Caki2 (cell line): ENCODE measurements at regions not wholly inside any gene's neighbourhood (a gene's known extent, or its start where the extent isn't known, plus 50 kb on each side); places are given as distances from the start of the nearest gene placed in this dataset.
A peak's percentile ranks its signal among the peaks of the same experiment; 100 is the strongest.
"Not testable (repeated sequence)": the region's sequence is repeated elsewhere in the genome, so short reads cannot be mapped to it uniquely, and the experiment has no call there.

ENCODE experiments used
- DNase-seq: peaks from one replicate; pipeline ENCODE4 v3.0.0-alpha.2; 2015; ENCODE audit warnings: low read depth
- in situ Hi-C: cut with HindIII; loops from 2 replicates; pipeline ENCODE4 v1.10.0; 2016; ENCODE audit warnings: low sequenced_read_pairs, low pct_unique_long_range_greater_than_20kb, mixed read lengths

DNA sequence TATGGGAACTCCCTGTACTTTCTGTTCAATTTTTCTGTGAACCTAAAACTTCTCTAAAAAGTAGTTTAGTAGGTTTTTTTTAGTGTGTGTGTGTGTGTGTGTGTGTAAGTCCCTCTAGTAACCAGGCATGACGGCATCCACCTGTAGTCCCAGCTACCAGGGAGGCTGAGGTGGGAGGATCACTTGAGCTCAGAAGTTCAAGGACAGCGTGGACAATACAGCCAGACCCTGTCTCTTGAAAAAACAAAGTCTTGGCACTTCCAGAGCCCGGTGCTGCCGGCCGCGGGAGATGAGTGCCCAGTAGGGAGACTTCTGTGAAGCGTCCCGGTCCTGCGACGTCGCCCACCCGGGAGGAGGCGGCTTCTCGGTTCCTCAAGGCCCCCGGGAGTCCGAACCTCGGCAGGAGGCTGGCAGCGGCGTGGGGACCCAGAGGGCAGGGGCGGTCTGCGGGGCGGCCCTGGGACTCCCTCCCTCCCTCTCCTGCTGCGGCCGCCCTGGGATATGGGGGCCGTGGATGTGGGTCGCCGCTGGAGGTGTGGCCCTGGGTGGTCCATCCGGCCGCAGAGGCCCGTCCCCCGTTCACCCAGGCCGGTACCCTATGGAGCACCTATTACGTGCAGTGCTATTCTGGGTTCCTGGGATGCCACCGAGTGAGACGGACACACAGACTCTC, 78.0 kb upstream of the SIRPG start:
- in situ Hi-C loops, result no loop called here
- DNase-seq, result no peak

DNA sequence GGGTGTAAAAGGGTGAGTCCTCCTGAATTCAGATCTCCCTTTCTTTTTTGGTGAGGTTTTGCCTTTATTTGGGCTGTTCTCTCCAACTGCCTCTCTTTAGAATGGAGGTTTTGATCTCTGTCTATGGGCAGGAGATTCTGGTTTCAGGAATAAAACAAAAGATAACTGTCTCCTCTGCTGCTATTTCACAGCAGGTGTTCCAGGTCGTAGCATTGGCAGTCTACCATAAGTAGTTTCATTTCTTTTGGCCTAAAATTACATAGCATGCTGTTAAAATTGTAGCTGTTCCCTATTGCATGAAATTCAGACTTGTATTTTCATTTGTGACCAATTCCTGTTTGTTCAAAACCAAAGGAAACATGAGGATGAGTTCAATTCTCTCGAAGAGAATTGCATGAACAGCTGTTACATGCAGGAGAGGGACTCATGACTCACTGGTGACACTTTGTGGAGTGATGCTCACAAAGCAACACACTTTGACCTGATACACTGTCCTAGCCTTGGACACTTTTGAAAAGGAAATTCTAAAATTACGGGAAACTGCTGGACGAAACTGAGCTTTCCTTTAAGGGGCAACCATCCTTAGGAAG, 76.8 kb upstream of the SIRPG start:
- DNase-seq, result peak; percentile 29
- in situ Hi-C loops, result no loop called here

DNA sequence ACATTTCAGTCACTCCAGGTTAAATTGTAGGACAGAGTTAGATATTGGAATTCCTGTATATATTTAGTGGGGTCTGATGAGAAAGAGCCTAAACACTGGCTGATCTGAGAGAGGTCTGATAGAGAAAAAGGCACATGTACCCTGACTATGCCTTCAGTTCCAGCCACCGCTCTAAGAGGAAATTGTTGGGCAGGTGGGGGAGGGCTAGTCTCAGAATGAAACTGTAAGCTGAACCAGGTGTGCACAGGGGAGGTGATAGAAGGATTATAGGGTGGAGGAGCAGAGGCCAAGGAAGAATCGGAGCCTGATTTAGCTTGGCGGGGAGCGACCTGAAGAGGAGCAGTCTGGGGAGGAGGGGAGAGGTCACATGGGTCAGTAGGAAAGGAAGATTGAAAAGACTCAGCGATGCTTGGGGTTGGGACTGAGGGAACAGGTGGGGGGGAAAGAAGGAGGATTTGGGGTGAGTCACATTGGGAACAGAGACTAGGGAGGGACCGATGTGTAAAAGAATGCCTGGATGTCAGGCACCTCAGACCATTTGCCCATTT, 74.3 kb upstream of the SIRPG start:
- in situ Hi-C loops, result not testable (repeated sequence)

DNA sequence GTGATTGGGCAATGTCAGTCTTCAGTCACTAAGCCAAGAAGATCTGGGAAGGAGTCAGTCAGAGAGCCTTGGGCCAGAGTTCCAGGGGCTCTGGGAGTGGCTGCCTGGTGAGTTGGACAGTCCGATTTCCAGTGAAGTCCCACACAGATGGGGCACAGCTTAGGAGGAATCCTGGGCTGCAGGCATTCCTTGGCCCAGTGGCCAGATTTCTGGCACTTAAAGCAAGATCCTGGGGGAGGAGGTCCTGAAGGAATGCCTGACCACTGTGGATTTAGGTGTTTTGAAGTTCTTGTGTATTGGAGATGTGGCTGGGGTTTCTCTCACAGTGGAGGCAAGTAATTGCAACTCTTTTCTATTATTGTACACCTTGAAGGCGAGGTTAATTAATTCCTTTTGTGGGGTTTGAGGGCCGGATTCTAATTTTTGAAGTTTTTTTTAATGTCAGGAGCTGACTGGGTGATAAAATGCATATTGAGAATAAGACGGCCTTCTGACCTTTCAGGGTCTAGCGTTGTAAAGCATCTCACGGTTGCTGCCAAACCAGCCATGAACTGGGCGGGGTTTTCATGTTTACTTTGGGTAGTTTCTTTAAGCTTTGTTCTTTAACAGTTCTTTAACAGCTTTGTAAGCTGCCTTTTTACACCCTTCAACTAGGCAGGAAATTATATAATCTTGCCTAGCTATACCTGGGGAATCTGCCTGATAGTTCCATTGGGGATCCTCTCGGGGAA, 73.6 kb upstream of the SIRPG start:
- in situ Hi-C loops, DNase-seq: not testable (repeated sequence)

More for the DNA sequence above, 74.3 kb upstream of the SIRPG start:
- DNase-seq, result not testable (repeated sequence)

DNA sequence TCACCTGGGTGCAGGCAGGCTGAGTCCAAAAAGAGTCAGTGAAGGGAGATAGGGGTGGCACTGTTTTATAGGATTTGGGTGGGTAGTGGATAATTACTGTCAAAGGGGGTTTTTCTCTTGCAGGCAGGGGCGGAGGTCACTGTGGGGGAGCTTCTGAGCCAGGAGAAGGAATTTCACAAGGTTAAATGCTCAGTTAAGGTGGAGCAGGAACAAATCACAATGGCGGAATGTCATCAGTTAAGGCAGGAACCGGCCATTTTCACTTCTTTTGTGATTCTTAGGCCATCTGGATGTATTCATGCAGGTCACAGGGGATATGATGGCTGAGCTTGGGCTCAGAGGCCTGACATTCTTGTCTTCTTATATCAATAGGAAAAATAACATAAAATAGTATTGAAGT, 69.7 kb upstream of the SIRPG start:
- DNase-seq, in situ Hi-C loops: not testable (repeated sequence)

DNA sequence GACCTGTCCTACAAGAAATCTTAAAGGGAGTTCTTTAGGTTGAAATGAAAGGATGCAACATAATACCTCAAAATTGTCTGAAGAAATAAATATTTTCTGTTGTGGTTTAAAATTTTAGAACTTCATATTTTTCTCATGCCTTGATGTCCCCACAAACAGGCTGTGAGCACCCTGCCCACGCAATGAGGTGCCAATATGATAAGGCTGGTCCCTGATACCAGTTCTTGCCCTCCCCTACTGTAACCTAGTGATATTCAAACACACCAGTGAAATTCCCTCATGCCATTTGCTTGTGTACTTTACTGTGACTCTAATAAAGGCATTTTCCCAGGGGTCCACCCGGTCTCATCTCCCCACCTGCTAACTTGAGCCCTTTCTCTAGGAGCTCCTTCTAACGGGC, 67.3 kb upstream of the SIRPG start:
- in situ Hi-C loops, result no loop called here
- no peak for DNase-seq

DNA sequence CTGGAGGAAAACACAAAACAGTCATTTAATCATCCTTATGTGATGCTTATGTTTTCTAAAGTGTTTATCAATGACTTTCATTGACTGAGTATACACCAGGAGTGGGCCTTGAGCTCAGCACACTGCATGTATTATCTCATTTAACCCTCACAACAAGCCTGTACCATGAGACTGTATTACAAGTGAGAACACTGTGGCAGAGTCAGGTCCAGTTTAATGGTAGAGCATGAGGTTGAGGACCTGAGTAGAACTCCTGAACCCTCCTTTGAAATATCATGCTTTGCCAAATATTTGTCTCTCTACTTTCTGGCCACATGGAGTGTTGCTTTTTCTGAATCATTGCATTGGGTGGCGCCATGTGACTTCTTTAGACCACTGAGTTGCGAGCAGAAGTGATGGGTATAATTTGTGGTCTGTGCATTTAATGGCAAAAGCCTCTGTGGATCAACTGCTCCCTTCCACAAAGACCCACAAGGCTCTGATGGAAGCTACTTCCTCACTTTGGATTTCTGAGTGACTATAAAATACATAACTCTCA, 65.0 kb upstream of the SIRPG start:
- DNase-seq, result no peak
- in situ Hi-C loops, result no loop called here

DNA sequence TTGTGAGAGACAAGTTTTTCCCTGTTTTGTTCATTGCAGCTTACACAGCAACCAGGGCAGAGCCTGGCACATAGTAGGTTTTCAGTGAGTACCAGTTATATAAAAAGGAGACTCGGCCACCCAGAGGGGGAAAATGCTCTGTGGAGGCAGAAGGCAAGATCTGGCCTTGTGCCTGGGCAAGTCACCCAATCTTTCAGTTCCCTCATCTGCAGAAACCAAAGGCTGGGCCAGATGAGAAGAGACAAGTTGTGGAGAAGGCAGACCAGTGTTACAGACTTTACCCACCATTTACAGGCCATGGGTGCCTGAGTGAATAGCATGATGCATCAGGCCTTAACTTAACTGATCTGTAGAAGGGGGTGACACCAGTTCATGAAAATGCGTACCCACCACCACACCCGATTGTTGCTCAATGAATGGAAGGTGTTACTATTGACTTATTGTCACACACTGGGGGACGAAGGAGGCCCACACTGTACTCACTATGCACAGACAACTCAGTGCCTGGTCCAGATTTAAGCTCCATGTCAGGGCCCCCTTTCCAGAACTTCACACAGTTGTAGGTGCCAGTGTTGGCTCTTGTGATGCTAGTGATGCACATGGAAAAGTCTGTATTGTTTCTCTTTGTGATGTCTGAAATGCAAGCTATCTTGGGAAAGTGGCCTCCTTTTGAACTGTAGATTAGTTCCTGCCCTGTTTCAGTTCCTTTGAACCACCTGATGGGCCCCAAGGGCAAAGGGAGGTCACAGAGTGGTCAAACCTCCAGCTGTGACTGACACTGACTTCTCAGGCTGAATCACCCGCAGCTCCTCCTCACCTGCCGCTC, 64.3 kb upstream of the SIRPG start:
- in situ Hi-C loops, result no loop called here
- DNase-seq, result no peak

DNA sequence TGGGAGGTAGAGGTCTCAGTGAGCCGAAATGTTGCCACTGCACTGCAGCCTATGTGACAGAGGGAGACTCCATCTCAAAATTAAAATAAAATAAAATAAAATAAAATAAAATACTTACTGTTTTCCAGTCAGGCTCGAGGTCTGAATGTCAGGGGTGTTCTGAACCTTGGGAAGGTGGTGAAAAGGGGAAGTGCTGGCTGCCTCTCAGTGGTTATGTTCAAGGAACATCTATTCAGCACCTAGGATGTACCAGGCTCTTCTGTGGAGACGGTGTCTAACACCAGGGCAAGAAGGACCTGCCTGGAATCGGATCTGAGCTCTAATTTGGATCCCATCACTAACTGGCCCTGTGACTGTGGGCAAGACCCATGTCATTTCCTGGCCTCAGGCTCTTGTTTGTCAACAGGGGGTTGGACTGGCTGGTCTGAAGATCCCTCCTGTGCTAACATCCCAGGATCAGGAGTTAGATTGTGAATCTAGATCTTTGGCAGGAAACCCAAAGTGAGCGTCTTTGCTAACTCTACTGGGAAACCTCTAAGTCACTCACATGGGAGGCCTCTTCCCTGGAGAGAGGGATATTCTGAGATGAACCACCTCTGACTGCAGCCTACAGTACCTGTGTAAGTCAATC, 63.4 kb upstream of the SIRPG start:
- no peak for DNase-seq
- in situ Hi-C loops, result no loop called here

DNA sequence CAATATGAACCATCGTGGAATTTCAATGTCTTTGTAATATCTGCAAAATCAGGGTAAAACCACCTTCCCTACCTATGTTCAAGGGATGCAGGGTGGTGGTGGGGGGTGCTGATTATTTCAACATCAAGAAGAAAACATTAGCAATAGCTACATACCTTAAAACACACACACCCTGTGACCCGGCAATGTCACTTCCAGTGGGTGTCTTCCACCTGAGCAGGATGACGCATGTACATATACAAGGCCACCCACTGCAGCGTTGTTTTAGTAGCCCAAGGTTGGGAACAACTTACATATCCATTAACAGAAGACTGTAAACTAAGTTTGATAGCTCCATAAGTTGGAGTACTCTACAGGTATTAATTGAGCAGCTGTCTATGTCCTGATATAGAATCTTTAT, 62.6 kb upstream of the SIRPG start:
- in situ Hi-C loops, result no loop called here
- DNase-seq, result no peak

DNA sequence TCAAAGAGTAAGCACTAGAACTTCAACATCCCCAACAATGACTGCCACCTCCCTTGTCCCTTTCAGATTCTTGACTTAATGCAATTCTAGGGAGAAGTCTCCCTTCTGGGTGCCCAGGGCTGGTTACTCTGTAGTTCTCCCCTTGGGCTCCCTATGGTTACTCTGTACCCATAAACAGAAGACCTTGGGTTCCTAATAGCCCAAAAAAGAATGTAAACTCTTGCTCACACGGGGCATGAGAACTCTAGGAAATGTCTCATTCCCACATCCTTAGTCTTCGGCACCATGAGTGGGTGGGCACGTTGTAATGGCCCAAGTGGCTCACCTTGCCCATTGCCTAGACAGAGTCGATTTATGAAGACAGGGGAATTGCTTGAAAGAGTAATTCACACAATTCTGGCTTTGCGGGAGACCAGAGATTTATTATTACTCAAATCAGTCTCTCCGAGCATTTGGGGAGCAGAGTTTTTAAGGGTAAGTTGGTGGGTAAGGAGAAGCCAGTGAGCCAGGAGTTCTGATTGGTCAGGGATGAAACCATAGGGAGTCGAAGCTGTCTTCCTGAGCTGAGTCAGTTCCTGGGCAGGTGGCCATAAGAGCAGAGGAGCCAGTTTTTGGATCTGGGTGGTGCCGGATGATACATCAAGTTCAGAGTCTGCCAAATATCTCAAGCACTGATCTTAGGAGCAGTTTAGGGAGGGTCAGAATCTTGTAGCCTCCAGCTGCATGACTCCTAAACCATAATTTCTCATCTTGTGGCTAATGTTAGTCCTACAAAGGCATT, 61.2 kb upstream of the SIRPG start:
- no peak for DNase-seq

DNA sequence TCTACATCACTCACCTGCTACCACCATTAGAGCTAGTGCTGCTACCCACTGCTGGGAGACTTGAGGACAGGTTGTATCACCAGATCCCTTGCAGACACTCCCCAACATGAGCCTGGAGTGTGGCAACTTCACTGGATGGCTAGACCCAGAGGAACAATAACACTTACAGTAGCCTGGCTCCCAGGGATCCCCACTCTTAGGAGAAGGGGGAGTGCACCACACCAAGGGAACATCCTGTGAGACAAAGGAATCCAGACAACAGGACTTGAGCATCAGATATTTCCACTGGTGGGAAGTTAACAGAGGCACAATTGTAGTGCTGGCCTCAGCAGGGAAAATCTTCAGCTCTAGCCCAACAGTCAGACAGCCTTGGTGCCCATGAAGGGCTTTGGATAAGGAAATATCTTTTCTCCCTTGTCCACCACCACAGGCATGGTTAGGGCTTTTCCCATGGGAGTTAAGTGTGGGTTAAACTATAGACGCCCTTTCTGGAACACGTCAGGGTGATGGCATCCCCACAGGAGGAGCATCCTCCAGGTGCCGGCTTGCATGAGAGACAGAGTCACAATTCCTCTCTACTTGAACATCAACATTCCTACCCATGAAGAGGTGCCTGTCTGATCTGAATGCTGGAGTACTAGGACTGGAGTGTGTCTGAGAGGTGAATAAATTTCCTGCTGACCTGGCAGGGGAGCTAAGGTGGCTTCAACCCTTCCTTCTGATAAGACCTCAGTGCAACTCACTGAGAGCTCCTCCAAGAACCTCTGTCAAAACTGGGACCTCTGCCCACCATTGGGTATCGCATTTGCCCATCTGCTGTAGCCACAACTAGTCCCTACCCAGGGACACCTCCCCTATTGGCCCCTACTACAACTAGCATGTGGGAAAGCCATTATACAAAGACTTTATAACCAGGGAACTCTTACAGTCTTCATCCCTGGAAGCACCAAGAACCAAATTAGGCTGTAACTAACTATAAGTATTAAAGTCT, 55.4 kb upstream of the SIRPG start:
- in situ Hi-C loops, result no loop called here
- DNase-seq, result no peak

More for the DNA sequence above, 61.2 kb upstream of the SIRPG start:
- in situ Hi-C loops, result no loop called here

DNA sequence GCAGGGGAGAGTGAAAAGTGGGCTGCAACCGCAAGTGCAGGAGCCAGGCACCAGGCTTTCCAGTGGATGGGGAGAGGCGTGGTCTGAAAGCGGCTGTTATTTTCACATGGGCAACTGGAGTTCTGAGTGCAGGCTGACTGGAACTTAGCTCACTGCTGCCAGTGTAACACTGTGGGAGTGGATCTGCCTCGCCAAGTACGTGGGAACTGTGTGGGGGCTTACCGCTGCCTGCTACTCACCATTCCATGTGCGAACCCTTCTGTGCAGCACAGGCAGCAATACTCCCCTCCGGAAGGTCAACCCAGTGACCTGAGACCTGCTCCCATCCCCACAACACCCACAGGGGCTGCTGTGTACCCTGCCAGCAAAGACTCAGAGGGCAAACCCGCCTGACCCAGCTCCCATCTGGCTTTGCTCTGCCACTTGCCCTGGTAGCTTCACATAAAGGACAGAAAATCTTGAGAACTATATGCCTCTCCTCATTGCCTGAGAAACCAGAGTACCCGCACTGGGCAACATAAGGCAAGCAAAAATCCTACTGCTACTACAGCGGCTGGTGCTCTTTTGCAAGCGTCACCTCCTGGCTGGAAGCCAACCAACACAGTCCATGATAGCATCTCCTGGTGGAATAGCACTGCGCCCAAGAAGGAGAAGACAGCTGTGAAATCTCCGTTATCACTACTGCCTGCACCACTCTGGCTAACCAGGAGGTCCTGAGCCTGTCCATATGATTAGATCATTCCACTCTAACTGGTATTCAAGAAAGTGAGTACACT, 54.4 kb upstream of the SIRPG start:
- DNase-seq, result no peak
- in situ Hi-C loops, result no loop called here

DNA sequence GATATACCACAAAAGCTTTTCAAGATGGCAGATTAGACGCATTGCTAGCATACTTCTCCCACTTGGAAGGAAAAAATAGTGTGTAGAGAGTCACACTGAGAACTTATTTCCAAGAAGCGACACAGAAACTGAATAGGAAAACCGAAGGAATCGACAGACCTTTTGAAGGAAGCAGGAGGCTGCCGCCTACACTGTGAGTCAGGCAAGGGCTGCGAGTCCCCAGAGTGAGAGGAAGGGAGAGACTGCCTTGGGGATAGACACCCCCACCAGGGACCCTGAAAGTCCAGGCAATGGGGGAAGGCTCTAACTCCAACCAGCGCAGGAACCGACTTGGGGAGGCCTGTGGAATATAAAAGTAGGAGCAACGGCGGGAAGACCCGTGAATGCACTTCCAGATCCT, 53.7 kb upstream of the SIRPG start:
- DNase-seq, result no peak

DNA sequence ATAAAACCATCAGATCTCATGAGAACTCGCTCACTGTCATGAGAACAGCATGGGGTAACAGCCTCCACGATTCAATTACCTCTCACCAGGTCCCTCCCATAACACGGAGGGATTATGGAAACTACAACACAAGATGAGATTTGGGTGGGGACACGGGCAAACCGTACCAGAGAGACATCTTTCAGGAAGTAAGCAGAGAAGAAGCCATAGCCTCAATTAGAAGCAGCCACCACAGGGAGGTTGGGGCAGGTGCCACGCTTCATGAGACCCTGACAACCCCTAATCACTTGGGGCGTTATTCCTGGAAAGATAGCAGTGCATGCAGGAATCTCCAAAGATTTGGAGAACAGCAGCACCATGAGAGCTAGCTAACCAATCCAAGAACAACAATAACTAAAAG, 52.9 kb upstream of the SIRPG start:
- no peak for DNase-seq
- in situ Hi-C loops, result no loop called here

More for the DNA sequence above, 53.7 kb upstream of the SIRPG start:
- in situ Hi-C loops, result no loop called here
